Erythroblast (primary cell): ENCODE measurements at regions not wholly inside any gene's neighbourhood (a gene's known extent, or its start where the extent isn't known, plus 50 kb on each side); places are given as distances from the start of the nearest gene placed in this dataset.

Experiments
- GATA1 ChIP-seq: IDR thresholded peaks from 2 replicates; pipeline ENCODE4 v1.6.1; 2011; ENCODE audit warnings: low read depth, mild to moderate bottlenecking, control low read depth, low read length, moderate library complexity
- POLR2A ChIP-seq: IDR thresholded peaks from 2 replicates; pipeline ENCODE4 v1.6.1; 2011; ENCODE audit warnings: mild to moderate bottlenecking, low read length

DNA sequence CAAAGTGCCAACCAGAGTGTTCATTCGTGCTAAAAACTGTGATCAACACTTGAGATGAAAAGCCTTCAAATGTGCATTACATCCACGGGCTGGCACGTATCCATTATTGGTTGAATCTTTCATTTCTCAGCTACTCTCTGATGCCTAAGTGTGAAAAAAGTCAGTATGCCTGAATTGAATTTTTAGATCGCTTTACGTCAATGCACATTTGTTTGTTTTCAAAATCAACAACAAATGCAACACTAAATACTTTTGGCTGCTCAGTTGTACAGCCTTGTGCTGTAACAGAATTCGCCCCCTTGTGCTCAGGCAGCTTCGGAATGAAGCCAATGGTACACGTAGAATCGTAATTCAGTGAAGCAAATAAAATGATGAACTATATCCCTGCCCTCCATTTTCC lies 446.5 kb upstream of the NRP1 start:
- TF ChIP-seq POLR2A (no peak), GATA1 (no peak)
